ENCODE measurements at regions not wholly inside any gene's neighbourhood (a gene's known extent, or its start where the extent isn't known, plus 50 kb on each side); places are given as distances from the start of the nearest gene placed in this dataset.
A peak's percentile ranks its signal among the peaks of the same experiment; 100 is the strongest.

GRCh38 chr11:30106222-30107181 lies 89.7 kb upstream of the KCNA4 start:
- TF ChIP-seq CTCF (IDR thresholded peaks at IDR 0.05; ENCODE audit: unreplicated experiment in 3 of 3), result no peak
- peaks cover 7% of the 10 kb centered on the region for H3K9me3 Mint-ChIP-seq
- H3K36me3 Mint-ChIP-seq (ENCODE audit: low read depth), result no peaks in the 10 kb centered on the region
- H3K4me3 Mint-ChIP-seq, result no peak overlapping the region
- peak overlapping the region in 2 of 3 experiments; percentile 10 to 14 for H3K27ac Mint-ChIP-seq
- H3K4me1 Mint-ChIP-seq, result peaks cover 6% of the 10 kb centered on the region
- peaks cover 3% of the 10 kb centered on the region for H3K27me3 Mint-ChIP-seq (ENCODE audit: low read depth)

GRCh38 chr11:30107899-30108298 lies 91.1 kb upstream of the KCNA4 start:
- Mint-ChIP-seq H3K27ac (no peak overlapping the region), H3K4me3 (no peak overlapping the region), H3K36me3 (ENCODE audit: low read depth) (no peaks in the 10 kb centered on the region), H3K27me3 (ENCODE audit: low read depth) (peaks cover 3% of the 10 kb centered on the region), H3K9me3 (peaks cover 5% of the 10 kb centered on the region), H3K4me1 (peaks cover 6% of the 10 kb centered on the region)
- no peak for TF ChIP-seq CTCF (IDR thresholded peaks at IDR 0.05; ENCODE audit: unreplicated experiment in 3 of 3)

DNA sequence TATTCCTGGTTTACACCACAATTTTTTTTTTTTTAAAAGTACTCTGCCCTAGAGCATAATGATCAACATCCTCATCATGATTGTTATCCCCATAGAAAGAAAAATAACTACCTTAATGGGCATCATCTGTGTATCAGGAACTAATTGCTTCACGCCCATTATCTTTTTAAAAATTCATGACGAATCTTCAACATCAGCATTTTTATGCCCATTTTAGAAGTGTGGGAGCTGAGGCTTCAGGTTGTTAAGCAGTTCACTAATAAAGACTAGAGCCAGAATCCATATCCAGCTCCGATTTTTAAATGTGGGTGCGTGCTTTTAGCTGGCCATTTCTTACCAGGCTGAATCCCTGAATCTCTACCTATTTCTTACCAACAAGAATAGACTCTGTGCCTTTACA lies 92.9 kb upstream of the KCNA4 start:
- no peak overlapping the region for H3K4me3 Mint-ChIP-seq
- H3K36me3 Mint-ChIP-seq (ENCODE audit: low read depth), result no peaks in the 10 kb centered on the region
- no peak for TF ChIP-seq CTCF (IDR thresholded peaks at IDR 0.05; ENCODE audit: unreplicated experiment in 3 of 3)
- H3K27me3 Mint-ChIP-seq (ENCODE audit: low read depth), result peaks cover 3% of the 10 kb centered on the region
- H3K4me1 Mint-ChIP-seq, result peaks cover 6% of the 10 kb centered on the region
- H3K9me3 Mint-ChIP-seq, result peaks cover 3% of the 10 kb centered on the region
- H3K27ac Mint-ChIP-seq, result no peak overlapping the region

DNA sequence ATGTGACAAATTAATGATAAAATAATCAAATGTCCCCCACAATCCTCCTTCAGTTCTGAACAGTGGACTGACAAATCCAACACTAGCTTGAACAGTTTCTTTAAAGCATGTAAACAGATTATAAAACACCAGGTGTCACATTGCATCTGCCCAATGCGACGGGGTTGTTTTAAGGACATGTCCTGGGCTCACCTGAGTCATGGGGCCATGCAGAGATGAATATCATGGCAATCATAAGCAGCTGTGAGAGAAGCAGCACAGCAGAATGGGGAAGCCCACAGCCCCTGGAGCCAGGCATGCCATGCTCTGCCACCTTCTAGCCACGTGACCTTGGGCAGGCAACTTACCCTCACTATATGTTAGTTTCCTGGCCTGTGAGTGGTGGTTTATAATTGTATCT lies 93.9 kb upstream of the KCNA4 start:
- H3K4me3 Mint-ChIP-seq, result no peak overlapping the region

DNA sequence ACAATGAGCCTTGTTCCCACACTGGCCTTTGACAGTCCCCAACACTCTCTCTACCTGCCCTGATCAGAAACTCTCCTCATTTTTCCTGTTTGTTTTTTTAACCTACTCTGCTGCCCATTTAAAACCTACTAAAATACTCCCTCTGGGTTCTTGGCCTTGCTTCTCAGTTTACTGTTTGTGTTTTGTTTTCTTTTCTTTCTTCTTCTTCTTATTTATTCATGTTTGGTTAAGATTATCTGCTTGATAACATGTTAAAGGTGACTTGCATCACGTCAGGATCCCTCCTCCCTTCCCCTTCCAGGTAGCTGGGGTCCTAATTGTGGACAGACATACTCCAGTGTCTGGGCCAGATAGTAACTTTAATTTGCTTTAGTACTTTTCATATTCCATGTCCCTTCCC lies 95.0 kb upstream of the KCNA4 start:
- Mint-ChIP-seq H3K27ac (no peak overlapping the region), H3K4me1 (peaks cover 2% of the 10 kb centered on the region), H3K9me3 (no peaks in the 10 kb centered on the region), H3K4me3 (no peak overlapping the region), H3K36me3 (ENCODE audit: low read depth) (no peaks in the 10 kb centered on the region), H3K27me3 (ENCODE audit: low read depth) (peaks cover 3% of the 10 kb centered on the region)
- no peak for TF ChIP-seq CTCF (IDR thresholded peaks at IDR 0.05; ENCODE audit: unreplicated experiment in 3 of 3)

More for the DNA sequence above, 93.9 kb upstream of the KCNA4 start:
- no peaks in the 10 kb centered on the region for H3K9me3 Mint-ChIP-seq
- peaks cover 3% of the 10 kb centered on the region for H3K27me3 Mint-ChIP-seq (ENCODE audit: low read depth)
- no peak overlapping the region for H3K27ac Mint-ChIP-seq
- no peak for TF ChIP-seq CTCF (IDR thresholded peaks at IDR 0.05; ENCODE audit: unreplicated experiment in 3 of 3)
- no peaks in the 10 kb centered on the region for H3K36me3 Mint-ChIP-seq (ENCODE audit: low read depth)
- H3K4me1 Mint-ChIP-seq, result peaks cover 6% of the 10 kb centered on the region
